K562 (cell line): ENCODE measurements at regions not wholly inside any gene's neighbourhood (a gene's known extent, or its start where the extent isn't known, plus 50 kb on each side); places are given as distances from the start of the nearest gene placed in this dataset.

Experiments used
- ATAC-seq: fragments of 200-7000 bp; cut with Tn5 transposase; 3 replicates; pipeline ENCODE4 v1.9.1; 2020; ENCODE audit warnings: moderate library complexity
- BruUV-seq: library from RNA; stranded (reverse); fragments of 400-500 nt; replicated peaks from 2 replicates; lab custom pipeline; 2021; lab: Mats Ljungman, UMichigan
- CTCF ChIA-PET: fragments of 300-600 bp; formaldehyde crosslinking; extraction: SDS; loops from one replicate; lab custom pipeline; 2021; ENCODE audit warnings: low intra/inter-chr PET ratio; lab: Yijun Ruan, JAX
- POLR2A ChIA-PET: fragments of 300-600, 350-650 bp; sonication (Branson Sonifier 250); formaldehyde crosslinking; extraction: SDS; loops from one replicate; lab custom pipeline; 2021; ENCODE audit warnings: antibody characterized with exemption, inconsistent platforms; lab: Yijun Ruan, JAX
- DNase-seq, 4 experiments: peaks; one replicate each; pipeline versions ENCODE4 v3.0.0 to v3.0.0-alpha.2; 2011 to 2018; ENCODE audit warnings: low spot score in 3 of 4, mixed read lengths in 3 of 4; ENCODE audit errors: extremely low read depth in 1 of 4
- FAIRE-seq: peaks from 2 replicates; lab custom pipeline; 2011; peaks lifted over from hg19 to GRCh38; lab: Jason Lieb, UNC
- H2AFZ ChIP-seq: 2 replicates; pipeline ENCODE4 v1.6.0; 2011; ENCODE audit warnings: low read depth, low read length, control low read depth, inconsistent platforms
- H3K27ac ChIP-seq: fragments of 200-600 bp; 3 replicates; pipeline ENCODE4 v1.8.0; 2011; ENCODE audit warnings: low read depth, mild to moderate bottlenecking, control low read depth, inconsistent platforms, low read length, moderate library complexity, mixed read lengths; ENCODE audit errors: extremely low read depth
- H3K27me3 ChIP-seq, 2 experiments: fragments of 300-600 bp in 1 of 2; 2 replicates in 1 of 2; 3 replicates in 1 of 2; pipeline versions ENCODE4 v1.6.0 to v1.8.0; 2011; ENCODE audit warnings: inconsistent platforms in 2 of 2, low read length in 2 of 2, mild to moderate bottlenecking in 1 of 2, mixed read lengths in 1 of 2, moderate library complexity in 1 of 2; ENCODE audit not compliant: control insufficient read depth in 2 of 2, insufficient read depth in 2 of 2
- H3K36me3 ChIP-seq: fragments of 300-600 bp; 3 replicates; pipeline ENCODE4 v1.8.0; 2011; ENCODE audit warnings: mild to moderate bottlenecking, low read length, inconsistent platforms; ENCODE audit not compliant: control insufficient read depth, insufficient read depth
- H3K4me1 ChIP-seq, 2 experiments: fragments of 200-600 bp in 1 of 2; replicated peaks in 1 of 2; 2 replicates in 1 of 2; 3 replicates in 1 of 2; pipeline versions ENCODE4 v1.5.1 to v1.8.0; 2011; ENCODE audit warnings: inconsistent platforms in 2 of 2, low read length in 2 of 2, mild to moderate bottlenecking in 1 of 2, mixed read lengths in 1 of 2, moderate library complexity in 1 of 2; ENCODE audit not compliant: control insufficient read depth in 2 of 2, insufficient read depth in 2 of 2
- H3K4me2 ChIP-seq: 2 replicates; pipeline ENCODE4 v1.6.1; 2011; ENCODE audit warnings: low read length, control low read depth, inconsistent platforms, mixed read lengths; ENCODE audit not compliant: insufficient read depth
- H3K4me3 ChIP-seq: fragments of 200-600 bp; sonication (generic), shearing (Covaris generic); 2 replicates; pipeline ENCODE4 v1.5.1; 2016; ENCODE audit warnings: control low read depth, inconsistent platforms
- H3K79me2 ChIP-seq: fragments of 200-600 bp; 3 replicates; pipeline ENCODE4 v1.8.0; 2011; ENCODE audit warnings: low read length, inconsistent platforms; ENCODE audit not compliant: control insufficient read depth, insufficient read depth
- H3K9ac ChIP-seq, 2 experiments: 2 replicates each; pipeline versions ENCODE4 v1.6.0 to v1.6.1; 2011; ENCODE audit warnings: low read depth in 2 of 2, low read length in 2 of 2, control low read depth in 1 of 2, inconsistent platforms in 1 of 2, mild to moderate bottlenecking in 1 of 2, mixed read lengths in 1 of 2; ENCODE audit not compliant: insufficient read depth in 1 of 2
- H3K9me1 ChIP-seq: one replicate; pipeline ENCODE4 v1.6.0; 2011; ENCODE audit warnings: inconsistent platforms, mild to moderate bottlenecking, low read length, moderate library complexity; ENCODE audit not compliant: control insufficient read depth, insufficient read depth
- H3K9me3 ChIP-seq: replicated peaks from 2 replicates; pipeline ENCODE4 v1.5.1; 2011; ENCODE audit warnings: low read depth, low read length, inconsistent platforms; ENCODE audit not compliant: control insufficient read depth, insufficient read depth
- H4K20me1 ChIP-seq: replicated peaks from 2 replicates; pipeline ENCODE4 v1.6.1; 2011; ENCODE audit warnings: low read length, inconsistent platforms, mixed read lengths; ENCODE audit not compliant: control insufficient read depth, insufficient read depth
- CBFA2T3 ChIP-seq: fragments of 450-650 bp; IDR thresholded peaks from 2 replicates; pipeline ENCODE4 v1.6.1; 2017
- CBX3 ChIP-seq, 2 experiments: IDR thresholded peaks; 1 replicate in 1 of 2; 2 replicates in 1 of 2; pipeline ENCODE4 v1.6.1; 2012; ENCODE audit warnings: inconsistent platforms in 2 of 2, low read length in 2 of 2, borderline replicate concordance in 1 of 2, control low read depth in 1 of 2
- ESRRA ChIP-seq: fragments of 450-650 bp; IDR thresholded peaks from 2 replicates; pipeline ENCODE4 v1.6.1; 2014; ENCODE audit warnings: low read depth, mild to moderate bottlenecking, moderate library complexity, borderline replicate concordance
- KLF13 ChIP-seq: fragments of 450-650 bp; IDR thresholded peaks from 2 replicates; pipeline ENCODE4 v1.6.1; 2016; ENCODE audit warnings: missing genetic modification characterization, low read depth, mild to moderate bottlenecking, missing compliant biosample characterization, moderate library complexity, borderline replicate concordance
- RBM17 ChIP-seq: fragments of 200-400 bp; formaldehyde crosslinking; IDR thresholded peaks from 2 replicates; pipeline ENCODE4 v1.6.1; 2017; ENCODE audit warnings: low read depth, mild to moderate bottlenecking, low read length, borderline replicate concordance
- SMAD2 ChIP-seq: fragments of 150-350 bp; IDR thresholded peaks from 2 replicates; pipeline ENCODE4 v1.6.1; 2014; ENCODE audit warnings: low read depth, mild to moderate bottlenecking, low read length
- SRSF7 ChIP-seq: fragments of 200-400 bp; formaldehyde crosslinking; optimal IDR thresholded peaks from 2 replicates; pipeline ENCODE3; 2017; ENCODE audit warnings: mild to moderate bottlenecking, low read depth, low read length
- TCF3 ChIP-seq: sonication (generic); formaldehyde crosslinking; IDR thresholded peaks from 2 replicates; pipeline ENCODE4 v1.4.0; 2020; ENCODE audit warnings: mild to moderate bottlenecking, missing genetic modification reagents
- XRCC3 ChIP-seq: fragments of 450-650 bp; IDR thresholded peaks from 2 replicates; pipeline ENCODE4 v1.6.1; 2017; ENCODE audit warnings: mild to moderate bottlenecking, moderate library complexity
- ZC3H11A ChIP-seq: IDR thresholded peaks from 2 replicates; pipeline ENCODE4 v1.6.1; 2012; ENCODE audit warnings: low read depth, low read length, improper control_type of control experiment
- ZNF551 ChIP-seq: fragments of 250-450 bp; sonication (Bioruptor Pico); IDR thresholded peaks from 2 replicates; pipeline ENCODE4 v1.5.0; 2021; ENCODE audit warnings: mild to moderate bottlenecking, moderate library complexity
- ZNF583 ChIP-seq: fragments of 250-450 bp; sonication (Bioruptor Pico); IDR thresholded peaks from 2 replicates; pipeline ENCODE4 v1.4.0; 2020
- WGBS: fragments of 100-300 bp; shearing (Covaris generic); methylation state at CpG from one replicate; pipeline ENCODE4 v1.1.6; 2016; ENCODE audit warnings: low coverage, mixed read lengths; ENCODE audit not compliant: insufficient coverage; ENCODE audit errors: missing lambda C conversion rate; 5-methylcytosine and 5-hydroxymethylcytosine counted together
- in situ Hi-C: fragments of 300-500 bp; cut with MboI; formaldehyde crosslinking; loops from 4 replicates; pipeline ENCODE4 v1.15.0; 2018; ENCODE audit warnings: inconsistent platforms, mixed read lengths
- intact Hi-C: fragments of 100-400 bp; cut with micrococcal nuclease; formaldehyde crosslinking; loops from 2 replicates; pipeline ENCODE4 v1.14.2; 2022
- TF ChIP-seq, protein P1 (sequence below): fragments of 450-650 bp; IDR thresholded peaks from 2 replicates; pipeline ENCODE4 v1.6.1; 2016; ENCODE audit warnings: antibody characterized with exemption
- TF ChIP-seq, protein P2 (sequence below): fragments of 450-650 bp; IDR thresholded peaks from 2 replicates; pipeline ENCODE4 v1.6.1; 2014; ENCODE audit warnings: low read depth, mild to moderate bottlenecking, moderate library complexity, borderline replicate concordance

GRCh38 chr14:83047059-83047830 is 1513.6 kb upstream of the SEL1L start:
- intact Hi-C loops, result no loop called here
- in situ Hi-C loops, result no loop called here
- no peaks in the 10 kb centered on the region for H4K20me1 ChIP-seq
- H3K27me3 ChIP-seq, result no peaks in the 10 kb centered on the region
- ChIA-PET CTCF (no interaction called here), POLR2A (no interaction called here)
- no peaks in the 10 kb centered on the region for H3K9me1 ChIP-seq
- TF ChIP-seq SMAD2 (no peak), ESRRA (no peak), ZNF583 (CRISPR knock-in tag) (no peak), CBX3 (IDR thresholded peaks at IDR 0.05; ENCODE audit: borderline replicate concordance in 1 of 2, low read length in 2 of 2) (no peak), TCF3 (CRISPR knock-in tag) (no peak), SRSF7 (no peak), KLF13 (tag) (no peak), ZNF551 (CRISPR knock-in tag) (no peak), ZC3H11A (no peak), XRCC3 (no peak), RBM17 (no peak), CBFA2T3 (no peak)
- TF ChIP-seq, protein P1, sequence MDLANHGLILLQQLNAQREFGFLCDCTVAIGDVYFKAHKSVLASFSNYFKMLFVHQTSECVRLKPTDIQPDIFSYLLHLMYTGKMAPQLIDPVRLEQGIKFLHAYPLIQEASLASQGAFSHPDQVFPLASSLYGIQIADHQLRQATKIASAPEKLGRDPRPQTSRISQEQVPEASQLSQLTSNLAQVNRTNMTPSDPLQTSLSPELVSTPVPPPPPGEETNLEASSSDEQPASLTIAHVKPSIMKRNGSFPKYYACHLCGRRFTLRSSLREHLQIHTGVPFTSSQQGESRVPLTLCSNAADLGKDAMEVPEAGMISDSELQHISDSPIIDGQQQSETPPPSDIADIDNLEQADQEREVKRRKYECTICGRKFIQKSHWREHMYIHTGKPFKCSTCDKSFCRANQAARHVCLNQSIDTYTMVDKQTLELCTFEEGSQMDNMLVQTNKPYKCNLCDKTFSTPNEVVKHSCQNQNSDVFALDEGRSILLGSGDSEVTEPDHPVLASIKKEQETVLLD, result no peak
- TF ChIP-seq, protein P2, sequence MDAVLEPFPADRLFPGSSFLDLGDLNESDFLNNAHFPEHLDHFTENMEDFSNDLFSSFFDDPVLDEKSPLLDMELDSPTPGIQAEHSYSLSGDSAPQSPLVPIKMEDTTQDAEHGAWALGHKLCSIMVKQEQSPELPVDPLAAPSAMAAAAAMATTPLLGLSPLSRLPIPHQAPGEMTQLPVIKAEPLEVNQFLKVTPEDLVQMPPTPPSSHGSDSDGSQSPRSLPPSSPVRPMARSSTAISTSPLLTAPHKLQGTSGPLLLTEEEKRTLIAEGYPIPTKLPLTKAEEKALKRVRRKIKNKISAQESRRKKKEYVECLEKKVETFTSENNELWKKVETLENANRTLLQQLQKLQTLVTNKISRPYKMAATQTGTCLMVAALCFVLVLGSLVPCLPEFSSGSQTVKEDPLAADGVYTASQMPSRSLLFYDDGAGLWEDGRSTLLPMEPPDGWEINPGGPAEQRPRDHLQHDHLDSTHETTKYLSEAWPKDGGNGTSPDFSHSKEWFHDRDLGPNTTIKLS, result no peak
- H3K9me3 ChIP-seq, result no peaks in the 10 kb centered on the region
- 0% methylated on average over 2 of the region's 2 CpGs for WGBS
- no TSS peak for BruUV-seq
- H3K27ac ChIP-seq, result no peak overlapping the region
- H3K79me2 ChIP-seq, result no peaks in the 10 kb centered on the region
- ATAC-seq, result no peak
- H2AFZ ChIP-seq, result no peak overlapping the region
- DNase-seq, result no peak
- no peak overlapping the region for H3K4me2 ChIP-seq
- FAIRE-seq, result no peak
- no peaks in the 10 kb centered on the region for H3K4me1 ChIP-seq
- H3K36me3 ChIP-seq, result no peaks in the 10 kb centered on the region
- H3K9ac ChIP-seq, result no peak overlapping the region
- no peak overlapping the region for H3K4me3 ChIP-seq
